GM20000 (cell line): ENCODE measurements at regions not wholly inside any gene's neighbourhood (a gene's known extent, or its start where the extent isn't known, plus 50 kb on each side); places are given as distances from the start of the nearest gene placed in this dataset.
"Not testable (repeated sequence)": the region's sequence is repeated elsewhere in the genome, so short reads cannot be mapped to it uniquely, and the experiment has no call there.

ENCODE experiments used
- DNase-seq: peaks from one replicate; pipeline ENCODE4 v3.0.0; 2012; ENCODE audit warnings: low spot score
- TF ChIP-seq, protein P1 (sequence below): IDR thresholded peaks from 2 replicates; pipeline ENCODE4 v1.5.1; 2012; ENCODE audit warnings: mild to moderate bottlenecking, control low read depth; ENCODE audit errors: extremely low read depth, missing control alignments

DNA sequence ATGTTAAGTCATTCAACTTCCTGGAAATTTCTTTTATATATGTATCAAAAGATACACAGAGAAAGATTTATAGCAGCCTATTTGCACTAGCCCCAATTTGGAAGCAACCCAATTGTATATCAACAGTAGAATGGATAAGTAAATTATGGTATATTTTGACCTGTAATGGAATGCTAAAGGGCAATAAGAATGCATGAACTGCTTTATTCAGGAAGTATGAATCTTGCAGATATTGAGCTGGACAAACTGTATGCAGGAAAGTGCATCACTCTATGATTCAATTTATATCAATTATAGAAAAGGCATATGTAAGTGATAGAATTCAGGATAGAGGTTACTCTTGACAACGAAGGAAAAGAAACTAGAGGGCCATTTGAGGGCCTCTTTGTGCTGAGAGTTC is 913.1 kb upstream of the FBXO33 start:
- no peak for DNase-seq
- TF ChIP-seq, protein P1, sequence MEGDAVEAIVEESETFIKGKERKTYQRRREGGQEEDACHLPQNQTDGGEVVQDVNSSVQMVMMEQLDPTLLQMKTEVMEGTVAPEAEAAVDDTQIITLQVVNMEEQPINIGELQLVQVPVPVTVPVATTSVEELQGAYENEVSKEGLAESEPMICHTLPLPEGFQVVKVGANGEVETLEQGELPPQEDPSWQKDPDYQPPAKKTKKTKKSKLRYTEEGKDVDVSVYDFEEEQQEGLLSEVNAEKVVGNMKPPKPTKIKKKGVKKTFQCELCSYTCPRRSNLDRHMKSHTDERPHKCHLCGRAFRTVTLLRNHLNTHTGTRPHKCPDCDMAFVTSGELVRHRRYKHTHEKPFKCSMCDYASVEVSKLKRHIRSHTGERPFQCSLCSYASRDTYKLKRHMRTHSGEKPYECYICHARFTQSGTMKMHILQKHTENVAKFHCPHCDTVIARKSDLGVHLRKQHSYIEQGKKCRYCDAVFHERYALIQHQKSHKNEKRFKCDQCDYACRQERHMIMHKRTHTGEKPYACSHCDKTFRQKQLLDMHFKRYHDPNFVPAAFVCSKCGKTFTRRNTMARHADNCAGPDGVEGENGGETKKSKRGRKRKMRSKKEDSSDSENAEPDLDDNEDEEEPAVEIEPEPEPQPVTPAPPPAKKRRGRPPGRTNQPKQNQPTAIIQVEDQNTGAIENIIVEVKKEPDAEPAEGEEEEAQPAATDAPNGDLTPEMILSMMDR: no peak

DNA sequence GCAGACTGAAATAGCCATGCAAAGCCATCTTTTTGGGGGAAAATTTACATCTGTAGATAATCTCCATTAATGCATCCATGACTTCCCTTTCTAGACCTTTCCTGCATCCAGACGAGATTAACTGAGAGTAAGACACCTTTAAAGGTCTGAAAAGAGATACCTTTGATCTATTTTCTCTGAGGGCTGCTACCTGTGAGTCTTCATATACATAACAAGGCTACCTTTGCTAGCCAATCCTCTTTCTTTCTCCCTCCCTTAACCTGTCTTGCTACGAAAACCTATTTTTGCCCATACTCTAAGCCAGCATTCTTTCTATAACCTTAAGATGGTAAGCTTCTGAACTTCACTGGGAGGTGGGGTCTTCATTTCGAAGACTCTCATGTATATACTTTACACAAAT is 908.5 kb upstream of the FBXO33 start:
- TF ChIP-seq, protein P1: no peak
- DNase-seq: no peak

DNA sequence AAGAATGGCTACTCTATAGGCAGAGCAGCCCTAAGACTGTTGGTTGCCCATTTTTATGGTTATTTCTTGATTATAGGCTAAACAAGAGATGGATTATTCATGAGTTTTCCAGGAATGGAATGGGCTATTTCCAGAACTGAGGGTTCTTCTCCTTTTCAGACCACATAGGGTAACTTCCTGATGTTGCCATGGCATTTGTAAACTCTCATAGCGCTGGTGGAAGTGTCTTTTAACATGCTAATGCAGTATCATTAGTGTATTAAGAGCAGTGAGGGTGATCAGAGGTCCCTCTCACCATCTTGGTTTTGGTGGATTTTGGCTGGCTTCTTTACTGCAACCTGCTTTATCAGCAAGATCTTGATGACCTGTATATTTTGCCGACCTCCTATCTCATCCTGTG is 904.6 kb upstream of the FBXO33 start:
- TF ChIP-seq, protein P1: no peak
- no peak for DNase-seq

DNA sequence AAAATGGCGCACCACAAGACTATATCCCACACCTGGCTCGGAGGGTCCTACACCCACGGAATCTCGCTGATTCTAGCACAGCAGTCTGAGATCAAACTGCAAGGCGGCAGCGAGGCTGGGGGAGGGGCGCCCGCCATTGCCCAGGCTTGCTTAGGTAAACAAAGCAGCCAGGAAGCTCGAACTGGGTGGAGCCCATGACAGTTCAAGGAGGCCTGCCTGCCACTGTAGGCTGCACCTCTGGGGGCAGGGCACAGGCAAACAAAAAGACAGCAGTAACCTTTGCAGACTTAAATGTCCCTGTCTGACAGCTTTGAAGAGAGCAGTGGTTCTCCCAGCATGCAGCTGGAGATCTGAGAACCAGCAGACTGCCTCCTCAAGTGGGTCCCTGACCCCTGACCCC is 894.3 kb upstream of the FBXO33 start:
- DNase-seq: not testable (repeated sequence)

DNA sequence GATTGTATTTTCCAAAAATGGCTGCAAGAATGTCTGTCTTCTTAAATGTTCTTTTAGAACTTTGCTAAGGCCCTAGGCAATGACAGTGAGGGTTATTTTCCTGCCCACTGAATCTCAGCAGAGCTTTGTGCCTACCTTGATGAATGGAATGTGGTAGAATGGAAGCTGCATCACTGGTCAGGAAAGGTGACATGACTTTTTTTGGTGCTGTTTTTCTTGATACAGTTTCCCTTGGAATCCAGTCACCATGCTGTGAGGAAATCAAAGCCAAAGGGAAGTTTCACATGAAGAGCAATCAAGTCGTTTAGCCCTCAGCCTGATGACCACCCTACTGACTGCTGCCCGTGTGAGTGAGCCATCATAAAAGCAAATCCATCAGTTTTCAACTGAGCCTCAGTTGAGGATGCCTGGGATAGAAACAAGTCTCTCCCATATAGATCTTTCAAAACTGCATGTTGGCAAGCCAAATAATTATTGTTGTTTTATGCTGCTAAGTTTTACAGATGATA is 886.0 kb upstream of the FBXO33 start:
- TF ChIP-seq, protein P1: no peak
- no peak for DNase-seq

DNA sequence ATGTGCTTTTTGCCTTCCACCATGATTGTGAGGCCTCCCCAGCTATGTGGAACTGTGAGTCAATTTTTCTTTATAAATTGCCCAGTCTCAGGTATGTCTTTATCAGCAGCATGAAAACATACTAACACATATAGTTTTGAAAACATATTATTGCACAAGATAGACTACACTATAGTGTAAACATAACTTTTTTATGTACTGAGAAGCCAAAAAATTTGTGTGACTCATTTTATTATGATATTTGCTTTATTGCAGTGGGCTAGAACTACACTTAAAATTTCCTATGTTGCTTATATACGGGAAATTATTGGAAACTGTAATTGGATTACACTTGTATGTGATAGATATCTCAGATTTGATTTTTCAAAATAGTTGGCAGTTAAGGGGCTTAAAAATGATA is 885.5 kb upstream of the FBXO33 start:
- TF ChIP-seq, protein P1: no peak
- DNase-seq: no peak

DNA sequence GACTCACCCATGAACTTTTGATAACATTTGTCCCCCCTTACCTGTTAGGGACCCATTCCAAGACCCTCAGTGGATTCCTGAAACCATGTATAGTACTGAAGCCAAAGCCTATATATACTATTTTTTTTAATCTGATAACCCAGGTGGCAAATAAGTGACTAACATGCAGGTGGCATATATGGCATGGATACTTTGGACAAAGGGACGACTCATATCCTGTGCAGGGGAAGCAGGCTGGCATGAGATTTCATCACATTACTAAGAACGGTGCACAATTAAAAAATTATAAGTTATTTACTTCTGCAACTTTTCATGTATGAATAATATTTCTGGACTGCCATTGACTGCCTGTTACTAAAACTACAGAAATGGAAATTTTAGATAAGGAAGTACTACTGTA is 880.1 kb upstream of the FBXO33 start:
- TF ChIP-seq, protein P1: no peak
- DNase-seq: no peak

DNA sequence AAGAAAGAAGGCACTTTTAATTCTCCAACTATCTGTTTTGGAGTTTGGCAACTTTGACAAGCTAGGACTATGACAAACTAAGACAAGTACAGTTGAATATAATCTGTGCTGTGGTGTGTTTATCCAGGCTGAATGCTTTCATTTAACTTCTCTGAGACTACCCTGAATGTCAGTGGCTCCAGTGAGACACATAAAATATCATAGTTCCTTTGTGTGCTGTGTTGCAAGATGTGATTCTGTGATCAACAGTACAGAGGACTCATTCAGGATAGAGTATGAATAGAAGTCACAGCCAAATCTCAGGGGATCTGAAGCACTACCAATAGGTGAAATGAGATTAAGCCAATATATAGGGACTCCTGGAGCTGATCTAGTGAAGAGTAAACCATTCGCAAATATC is 876.9 kb upstream of the FBXO33 start:
- TF ChIP-seq, protein P1: no peak
- DNase-seq: no peak
